LNCAP (cell line): ENCODE measurements at regions not wholly inside any gene's neighbourhood (a gene's known extent, or its start where the extent isn't known, plus 50 kb on each side); places are given as distances from the start of the nearest gene placed in this dataset.

ENCODE experiments used
- CTCF ChIP-seq: fragments of 450-650 bp; IDR thresholded peaks from 2 replicates; pipeline ENCODE4 v1.5.1; 2017; ENCODE audit warnings: mild to moderate bottlenecking

- no peak for TF ChIP-seq CTCF
Measured at GRCh38 chr7:80403686-80404241, 108.1 kb downstream of the GNAT3 start.

DNA sequence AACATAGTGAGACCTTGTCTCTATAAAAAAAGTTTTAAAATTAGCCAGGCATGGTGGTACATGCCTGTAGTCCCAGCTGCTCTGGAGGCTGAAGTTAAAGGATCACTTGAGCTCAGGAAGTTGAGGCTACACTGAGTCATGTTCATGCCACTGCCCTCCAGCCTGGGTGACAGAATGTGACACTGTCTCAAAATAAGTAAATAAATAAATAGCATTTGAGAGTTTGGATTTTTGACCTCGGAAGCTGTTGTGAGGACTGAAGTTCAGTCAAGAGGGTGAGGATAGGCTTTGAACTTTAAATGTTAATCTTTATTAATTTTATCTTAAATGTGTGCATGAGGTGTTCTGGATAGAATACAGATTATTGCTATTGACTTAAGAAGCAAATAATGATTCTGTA is 110.2 kb downstream of the GNAT3 start:
- no peak for TF ChIP-seq CTCF

DNA sequence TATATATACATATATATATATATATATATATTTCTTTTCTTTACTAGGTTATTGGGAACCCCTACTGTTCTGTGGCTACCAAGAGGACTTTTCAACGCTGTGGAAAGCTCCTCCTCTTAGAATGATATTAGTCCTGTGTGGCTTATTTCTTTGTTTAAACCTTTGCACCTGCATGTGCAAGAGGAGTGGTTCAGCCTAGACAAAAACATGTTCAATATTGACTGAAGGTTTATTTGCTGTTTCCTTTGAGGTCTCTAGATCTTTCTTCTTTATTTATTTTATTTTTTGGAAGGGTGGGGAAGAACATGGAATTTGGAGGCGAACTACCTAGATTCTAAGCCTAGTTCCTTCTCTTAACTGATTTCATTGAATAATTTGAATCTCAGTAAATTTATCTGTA is 118.1 kb downstream of the GNAT3 start:
- no peak for TF ChIP-seq CTCF

DNA sequence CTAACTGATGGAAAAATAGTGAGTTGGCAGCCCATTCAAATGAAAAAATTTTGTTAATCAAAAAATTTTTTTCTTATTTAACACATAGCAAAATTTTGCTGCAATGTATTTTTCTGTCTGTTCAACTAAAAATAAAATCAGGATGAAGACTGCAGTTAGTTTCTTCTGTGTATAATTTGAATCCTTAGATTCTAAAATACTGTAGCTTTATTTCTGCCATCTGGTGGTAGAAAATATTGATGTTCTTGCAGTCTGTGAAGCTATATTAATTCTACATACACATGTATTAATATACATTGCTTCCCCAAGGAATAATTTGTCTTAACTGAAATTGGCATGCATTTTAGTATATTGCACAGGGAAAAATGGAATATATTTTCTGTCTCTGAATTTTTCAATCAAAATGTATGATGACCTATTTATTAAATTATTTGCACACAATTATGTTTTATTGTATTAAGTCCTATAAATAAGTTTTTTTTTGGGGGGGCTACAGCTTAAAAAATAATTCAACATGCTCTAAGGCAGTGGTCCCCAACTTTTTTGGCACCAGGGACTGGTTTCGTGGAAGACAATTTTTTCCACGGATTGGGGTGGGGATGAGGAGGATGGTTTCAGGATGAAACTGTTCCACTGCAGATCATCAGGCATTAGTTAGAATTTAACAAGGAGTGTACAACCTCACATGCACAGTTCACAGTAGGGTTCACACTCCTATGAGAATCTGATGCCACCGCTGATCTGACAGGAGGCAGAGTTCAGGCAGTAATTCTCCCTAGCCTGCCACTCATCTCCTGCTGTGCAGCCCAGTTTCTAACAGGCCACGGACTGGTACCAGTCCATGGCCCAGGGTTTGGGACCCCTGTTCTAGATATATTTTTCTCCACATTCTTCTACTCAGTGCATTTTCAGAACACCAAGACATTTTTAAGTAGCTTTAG is 119.4 kb downstream of the GNAT3 start:
- TF ChIP-seq CTCF, result peak; percentile 72

DNA sequence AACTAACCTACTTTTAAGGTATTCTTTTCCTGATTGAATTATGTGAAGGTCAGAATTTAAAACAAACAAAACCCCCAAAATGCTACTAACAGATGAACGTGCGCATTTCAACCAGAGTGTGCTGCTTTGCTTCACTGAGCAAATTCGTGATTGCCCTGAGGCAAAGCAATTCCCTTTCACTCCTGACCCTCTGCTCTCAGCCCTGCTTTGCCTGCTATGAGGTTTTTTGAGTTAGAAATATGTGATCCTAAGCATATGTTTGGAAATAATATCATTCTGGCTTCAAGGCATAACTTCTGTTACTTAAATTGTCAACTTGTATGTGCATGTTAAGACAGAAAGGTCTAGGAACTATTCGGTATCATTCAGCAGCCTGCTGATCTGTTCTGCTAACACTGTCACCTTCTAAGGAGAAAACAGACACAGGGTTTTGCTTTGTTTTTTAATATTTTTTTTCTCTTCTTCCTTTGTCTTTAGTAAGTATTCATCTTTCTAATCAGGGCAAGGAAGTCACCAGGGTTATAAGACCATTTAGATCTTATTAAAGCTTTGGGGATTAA is 124.2 kb downstream of the GNAT3 start:
- TF ChIP-seq CTCF, result no peak

GRCh38 chr7:80386686-80387085 is 125.2 kb downstream of the GNAT3 start:
- no peak for TF ChIP-seq CTCF

GRCh38 chr7:80385508-80385907 is 126.4 kb downstream of the GNAT3 start:
- TF ChIP-seq CTCF, result no peak
